Epithelial cell of prostate (primary cell): ENCODE measurements at regions not wholly inside any gene's neighbourhood (a gene's known extent, or its start where the extent isn't known, plus 50 kb on each side); places are given as distances from the start of the nearest gene placed in this dataset.

ENCODE experiments used
- DNase-seq: peaks from one replicate; pipeline ENCODE4 v3.0.0-alpha.2; 2011; ENCODE audit warnings: low read depth, low spot score
- H3K27ac ChIP-seq: fragments of 450-650 bp; 2 replicates; pipeline ENCODE4 v1.5.1; 2017; ENCODE audit warnings: mild to moderate bottlenecking

- no peak for DNase-seq
- H3K27ac ChIP-seq: no peak overlapping the region
Measured at GRCh38 chr12:111182382-111182781, 186.5 kb downstream of the PHETA1 start.

GRCh38 chr12:111181143-111181726, 187.7 kb downstream of the PHETA1 start:
- DNase-seq: no peak
- H3K27ac ChIP-seq: no peak overlapping the region

GRCh38 chr12:111180426-111181142, 188.3 kb downstream of the PHETA1 start:
- no peak for DNase-seq
- no peak overlapping the region for H3K27ac ChIP-seq

- no peak overlapping the region for H3K27ac ChIP-seq
- no peak for DNase-seq
Measured at GRCh38 chr12:111178181-111179081, 190.5 kb downstream of the PHETA1 start.

GRCh38 chr12:111175396-111176094, 193.3 kb downstream of the PHETA1 start:
- no peak overlapping the region for H3K27ac ChIP-seq
- DNase-seq: no peak

- no peak for DNase-seq
- no peak overlapping the region for H3K27ac ChIP-seq
Measured at GRCh38 chr12:111174961-111175345, 193.9 kb downstream of the PHETA1 start.

GRCh38 chr12:111174251-111174960, 194.5 kb downstream of the PHETA1 start:
- peak; percentile 3 for DNase-seq
- no peak overlapping the region for H3K27ac ChIP-seq

GRCh38 chr12:111173836-111174235, 195.1 kb downstream of the PHETA1 start:
- no peak overlapping the region for H3K27ac ChIP-seq
- no peak for DNase-seq

- no peak for DNase-seq
- H3K27ac ChIP-seq: no peak overlapping the region
Measured at GRCh38 chr12:111173391-111173790, 195.5 kb downstream of the PHETA1 start.

GRCh38 chr12:111172786-111173185, 196.1 kb downstream of the PHETA1 start:
- H3K27ac ChIP-seq: no peak overlapping the region
- no peak for DNase-seq

GRCh38 chr12:111171832-111172231, 197.1 kb downstream of the PHETA1 start:
- DNase-seq: no peak
- H3K27ac ChIP-seq: no peak overlapping the region

GRCh38 chr12:111171345-111171744, 197.6 kb downstream of the PHETA1 start:
- DNase-seq: no peak
- H3K27ac ChIP-seq: no peak overlapping the region

- no peak for DNase-seq
- no peak overlapping the region for H3K27ac ChIP-seq
Measured at GRCh38 chr12:111170543-111170942, 198.4 kb downstream of the PHETA1 start.

GRCh38 chr12:111169456-111169855, 199.4 kb downstream of the PHETA1 start:
- no peak for DNase-seq
- no peak overlapping the region for H3K27ac ChIP-seq

GRCh38 chr12:111169032-111169431, 199.9 kb downstream of the PHETA1 start:
- no peak for DNase-seq
- no peak overlapping the region for H3K27ac ChIP-seq

- H3K27ac ChIP-seq: no peak overlapping the region
- DNase-seq: no peak
Measured at GRCh38 chr12:111168009-111168900, 200.6 kb downstream of the PHETA1 start.

GRCh38 chr12:111166779-111167540, 201.9 kb downstream of the PHETA1 start:
- no peak overlapping the region for H3K27ac ChIP-seq
- DNase-seq: no peak

- no peak overlapping the region for H3K27ac ChIP-seq
- DNase-seq: no peak
Measured at GRCh38 chr12:111164833-111165525, 203.9 kb downstream of the PHETA1 start.
